Hepatocyte (in vitro differentiated cells): ENCODE measurements at regions not wholly inside any gene's neighbourhood (a gene's known extent, or its start where the extent isn't known, plus 50 kb on each side); places are given as distances from the start of the nearest gene placed in this dataset.

Experiments used
- EZH2 ChIP-seq: fragments of 200-600 bp; sonication (generic); IDR thresholded peaks from 2 replicates; pipeline ENCODE4 v1.6.1; 2016; ENCODE audit warnings: antibody characterized with exemption, mild to moderate bottlenecking, borderline replicate concordance
- EZH2phosphoT487 ChIP-seq: fragments of 200-600 bp; sonication (generic); IDR thresholded peaks from one replicate; pipeline ENCODE4 v1.6.1; 2018; ENCODE audit warnings: antibody characterized with exemption, mild to moderate bottlenecking, low read depth, moderate library complexity; ENCODE audit not compliant: unreplicated experiment, severe bottlenecking
- TF ChIP-seq, protein P1 (sequence below): fragments of 200-600 bp; sonication (generic); IDR thresholded peaks from 2 replicates; pipeline ENCODE4 v1.5.1; 2016; ENCODE audit warnings: antibody characterized with exemption, mild to moderate bottlenecking; ENCODE audit not compliant: poor library complexity

DNA sequence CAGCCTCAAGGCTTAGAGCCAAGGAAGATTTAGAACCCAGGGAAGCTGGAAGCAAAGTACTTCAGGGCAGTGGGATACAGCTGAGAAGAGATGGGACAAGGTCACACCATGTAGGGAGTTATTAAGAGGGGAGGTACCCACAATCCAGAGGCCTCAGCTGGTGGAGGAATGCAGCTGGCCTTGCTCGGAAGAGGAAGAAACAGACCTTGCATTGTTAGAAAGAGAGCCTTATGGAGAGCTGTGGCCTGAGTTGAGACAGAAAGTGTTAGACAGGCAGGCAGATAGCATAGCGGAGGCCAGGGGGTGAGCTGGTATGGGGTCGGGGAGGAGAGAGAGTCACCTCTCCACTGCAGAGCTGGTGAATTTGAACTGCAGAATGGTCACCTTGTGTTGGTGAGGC is 173.1 kb downstream of the JCAD start:
- TF ChIP-seq, protein P1, sequence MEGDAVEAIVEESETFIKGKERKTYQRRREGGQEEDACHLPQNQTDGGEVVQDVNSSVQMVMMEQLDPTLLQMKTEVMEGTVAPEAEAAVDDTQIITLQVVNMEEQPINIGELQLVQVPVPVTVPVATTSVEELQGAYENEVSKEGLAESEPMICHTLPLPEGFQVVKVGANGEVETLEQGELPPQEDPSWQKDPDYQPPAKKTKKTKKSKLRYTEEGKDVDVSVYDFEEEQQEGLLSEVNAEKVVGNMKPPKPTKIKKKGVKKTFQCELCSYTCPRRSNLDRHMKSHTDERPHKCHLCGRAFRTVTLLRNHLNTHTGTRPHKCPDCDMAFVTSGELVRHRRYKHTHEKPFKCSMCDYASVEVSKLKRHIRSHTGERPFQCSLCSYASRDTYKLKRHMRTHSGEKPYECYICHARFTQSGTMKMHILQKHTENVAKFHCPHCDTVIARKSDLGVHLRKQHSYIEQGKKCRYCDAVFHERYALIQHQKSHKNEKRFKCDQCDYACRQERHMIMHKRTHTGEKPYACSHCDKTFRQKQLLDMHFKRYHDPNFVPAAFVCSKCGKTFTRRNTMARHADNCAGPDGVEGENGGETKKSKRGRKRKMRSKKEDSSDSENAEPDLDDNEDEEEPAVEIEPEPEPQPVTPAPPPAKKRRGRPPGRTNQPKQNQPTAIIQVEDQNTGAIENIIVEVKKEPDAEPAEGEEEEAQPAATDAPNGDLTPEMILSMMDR: no peak
- no peak for TF ChIP-seq EZH2phosphoT487
- TF ChIP-seq EZH2: no peak
